B cell (primary cell): ENCODE measurements at regions not wholly inside any gene's neighbourhood (a gene's known extent, or its start where the extent isn't known, plus 50 kb on each side); places are given as distances from the start of the nearest gene placed in this dataset.

Experiments
- EZH2 ChIP-seq: IDR thresholded peaks from 2 replicates; pipeline ENCODE4 v1.6.1; 2012; ENCODE audit warnings: borderline replicate concordance, low read depth, mild to moderate bottlenecking, moderate library complexity, low read length; ENCODE audit not compliant: insufficient read depth, poor library complexity, severe bottlenecking
- TF ChIP-seq, protein P1 (sequence below): fragments of 200-600 bp; IDR thresholded peaks from one replicate; pipeline ENCODE4 v1.8.0; 2022; ENCODE audit warnings: antibody characterized with exemption, mild to moderate bottlenecking

DNA sequence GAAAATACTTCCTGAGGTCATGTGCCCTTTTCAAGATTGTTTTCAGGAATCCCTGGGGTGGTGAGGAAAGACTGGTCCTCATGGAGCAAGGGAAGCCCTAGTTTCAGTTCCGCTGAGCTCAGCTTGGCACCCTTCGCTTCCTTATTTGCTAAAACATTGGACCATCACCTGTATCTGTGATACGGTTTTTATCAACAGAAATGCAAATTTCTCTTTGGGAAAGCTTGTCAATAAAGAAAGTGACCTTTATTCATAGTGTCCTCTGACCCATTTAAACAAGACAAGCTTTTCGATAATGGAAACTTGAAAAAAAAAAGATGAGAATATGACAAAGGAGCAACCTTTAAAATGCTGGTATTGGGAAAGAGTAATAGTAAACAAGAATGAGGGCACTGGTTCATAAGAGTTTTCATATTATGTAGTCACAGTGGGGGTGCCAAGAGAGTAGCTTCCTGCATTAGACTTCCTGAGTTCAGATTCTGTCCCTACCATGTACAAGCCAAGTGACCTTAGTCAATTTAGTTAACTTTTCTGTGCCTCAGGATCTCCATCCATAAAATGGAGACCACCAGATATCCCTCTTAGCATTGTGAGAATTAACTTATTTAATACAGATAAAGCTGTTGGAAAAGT is 57.0 kb upstream of the RAI2 start:
- TF ChIP-seq, protein P1, sequence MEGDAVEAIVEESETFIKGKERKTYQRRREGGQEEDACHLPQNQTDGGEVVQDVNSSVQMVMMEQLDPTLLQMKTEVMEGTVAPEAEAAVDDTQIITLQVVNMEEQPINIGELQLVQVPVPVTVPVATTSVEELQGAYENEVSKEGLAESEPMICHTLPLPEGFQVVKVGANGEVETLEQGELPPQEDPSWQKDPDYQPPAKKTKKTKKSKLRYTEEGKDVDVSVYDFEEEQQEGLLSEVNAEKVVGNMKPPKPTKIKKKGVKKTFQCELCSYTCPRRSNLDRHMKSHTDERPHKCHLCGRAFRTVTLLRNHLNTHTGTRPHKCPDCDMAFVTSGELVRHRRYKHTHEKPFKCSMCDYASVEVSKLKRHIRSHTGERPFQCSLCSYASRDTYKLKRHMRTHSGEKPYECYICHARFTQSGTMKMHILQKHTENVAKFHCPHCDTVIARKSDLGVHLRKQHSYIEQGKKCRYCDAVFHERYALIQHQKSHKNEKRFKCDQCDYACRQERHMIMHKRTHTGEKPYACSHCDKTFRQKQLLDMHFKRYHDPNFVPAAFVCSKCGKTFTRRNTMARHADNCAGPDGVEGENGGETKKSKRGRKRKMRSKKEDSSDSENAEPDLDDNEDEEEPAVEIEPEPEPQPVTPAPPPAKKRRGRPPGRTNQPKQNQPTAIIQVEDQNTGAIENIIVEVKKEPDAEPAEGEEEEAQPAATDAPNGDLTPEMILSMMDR, result no peak
- TF ChIP-seq EZH2, result no peak
